ENCODE measurements at regions not wholly inside any gene's neighbourhood (a gene's known extent, or its start where the extent isn't known, plus 50 kb on each side); places are given as distances from the start of the nearest gene placed in this dataset.

DNA sequence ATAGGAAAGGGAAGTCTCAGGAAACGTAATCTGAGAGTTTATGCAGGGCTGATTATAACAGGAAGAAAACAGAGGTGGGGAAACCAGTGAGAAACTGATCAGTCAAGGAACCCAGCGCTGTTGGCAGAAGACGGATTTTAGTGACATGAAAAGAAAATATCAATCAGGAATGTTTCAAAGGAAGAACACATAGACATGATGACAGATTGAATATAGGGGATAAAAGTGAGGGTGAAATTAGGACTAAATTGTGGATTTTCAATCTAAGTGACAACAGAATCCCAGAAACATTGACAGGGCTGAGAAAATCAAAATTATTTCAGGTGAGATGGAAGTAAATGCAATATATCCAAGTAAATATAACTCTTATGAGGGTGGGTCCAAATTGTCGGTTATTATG lies 199.8 kb upstream of the CCDC150 start:
- no peak for DNase-seq (ENCODE audit: low read depth in 2 of 2)

DNA sequence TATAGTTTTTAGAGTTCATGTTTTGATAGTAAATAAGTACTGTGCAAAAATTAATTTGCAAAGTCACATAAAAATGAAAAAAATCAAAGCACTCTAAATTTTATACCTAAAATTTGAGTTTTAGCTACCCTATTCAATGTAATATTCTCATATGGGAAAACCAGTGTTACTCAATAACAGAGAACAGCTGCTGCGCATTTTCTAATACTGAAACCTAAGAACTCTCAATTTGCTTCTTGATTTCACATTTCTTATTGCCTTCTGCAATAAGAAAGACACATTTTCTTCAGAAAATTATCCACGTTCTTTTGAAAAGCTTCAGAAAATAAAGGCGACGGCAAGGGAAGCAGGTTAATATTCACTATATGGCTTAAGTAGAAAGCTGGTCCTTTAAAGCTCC lies 199.1 kb upstream of the CCDC150 start:
- DNase-seq (ENCODE audit: low read depth in 2 of 2) = no peak

DNA sequence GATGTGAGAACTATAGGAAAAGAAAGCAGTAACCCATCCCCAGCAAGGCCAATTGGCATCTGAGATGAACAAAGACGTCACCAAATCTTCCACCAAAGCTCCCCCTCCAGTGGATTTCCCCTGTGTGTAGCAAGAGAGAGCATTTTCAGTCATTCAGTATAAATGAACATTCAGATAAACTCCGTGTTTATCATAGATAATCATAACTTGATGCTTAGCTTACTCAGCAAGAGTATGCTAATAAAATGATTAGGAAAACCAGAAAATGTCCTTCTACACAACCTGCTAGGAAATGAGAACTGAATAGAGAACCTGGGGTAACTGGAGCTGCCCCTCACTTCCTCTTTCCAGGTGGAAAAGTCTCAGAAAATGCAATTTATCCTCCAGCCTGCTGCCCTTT lies 198.0 kb upstream of the CCDC150 start:
- no peak for DNase-seq (ENCODE audit: low read depth in 2 of 2)

DNA sequence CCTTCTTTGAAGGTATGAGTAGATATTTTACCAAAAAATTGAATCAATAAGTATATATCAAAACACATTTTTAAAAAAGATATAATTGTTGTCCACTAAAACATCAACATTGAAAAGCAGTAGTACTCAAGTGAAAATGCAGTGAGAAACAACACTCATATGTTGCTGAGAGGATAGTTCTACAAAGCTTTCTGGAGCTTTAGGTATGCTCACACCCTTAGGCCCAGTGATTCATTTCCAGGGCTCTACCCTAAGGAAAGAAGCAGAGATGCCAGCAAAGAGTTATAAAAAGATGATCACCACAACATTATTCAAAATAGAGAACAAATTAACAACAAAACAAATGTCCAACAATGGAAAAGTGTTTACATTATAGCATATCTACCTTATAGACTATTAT lies 197.3 kb upstream of the CCDC150 start:
- no peak for DNase-seq (ENCODE audit: low read depth in 2 of 2)

DNA sequence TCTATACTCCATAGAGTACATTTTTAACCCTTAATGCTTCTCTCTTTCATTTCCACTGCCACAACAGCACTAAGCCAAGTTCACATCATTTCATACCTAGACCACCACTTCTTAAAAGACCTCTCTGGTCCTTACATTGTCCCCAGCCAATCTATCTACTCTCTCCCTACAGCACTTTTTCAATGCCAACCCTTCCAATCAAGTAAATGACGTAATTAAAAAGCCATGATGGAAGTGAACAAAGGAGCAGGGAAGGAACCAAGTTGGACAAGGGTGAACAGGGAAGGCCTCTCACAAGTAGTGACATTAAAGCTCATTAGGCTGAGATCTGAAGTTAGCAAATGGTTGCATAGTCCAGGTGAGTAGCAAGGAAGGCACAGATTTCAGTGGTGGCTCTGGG lies 195.1 kb upstream of the CCDC150 start:
- no peak for DNase-seq (ENCODE audit: low read depth in 2 of 2)

DNA sequence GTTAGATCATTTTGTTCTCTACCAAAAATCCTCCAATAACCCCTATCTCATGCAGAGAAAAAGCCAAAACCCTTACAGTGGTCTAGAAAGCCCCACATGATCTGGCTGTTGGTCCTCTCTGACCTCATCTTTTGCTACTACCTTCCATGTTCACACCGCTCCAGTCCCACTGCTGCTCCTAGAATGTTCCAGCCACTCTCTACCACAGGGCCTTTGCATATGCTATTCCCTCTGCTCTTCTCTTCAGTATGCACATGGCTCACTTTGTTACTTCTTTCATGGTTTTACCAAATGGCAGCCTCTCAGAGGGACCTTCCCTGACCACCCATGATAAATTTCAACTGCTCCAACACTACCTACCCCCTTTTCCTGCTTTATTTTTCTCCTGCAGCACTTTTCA lies 193.5 kb upstream of the CCDC150 start:
- no peak for DNase-seq (ENCODE audit: low read depth in 2 of 2)

DNA sequence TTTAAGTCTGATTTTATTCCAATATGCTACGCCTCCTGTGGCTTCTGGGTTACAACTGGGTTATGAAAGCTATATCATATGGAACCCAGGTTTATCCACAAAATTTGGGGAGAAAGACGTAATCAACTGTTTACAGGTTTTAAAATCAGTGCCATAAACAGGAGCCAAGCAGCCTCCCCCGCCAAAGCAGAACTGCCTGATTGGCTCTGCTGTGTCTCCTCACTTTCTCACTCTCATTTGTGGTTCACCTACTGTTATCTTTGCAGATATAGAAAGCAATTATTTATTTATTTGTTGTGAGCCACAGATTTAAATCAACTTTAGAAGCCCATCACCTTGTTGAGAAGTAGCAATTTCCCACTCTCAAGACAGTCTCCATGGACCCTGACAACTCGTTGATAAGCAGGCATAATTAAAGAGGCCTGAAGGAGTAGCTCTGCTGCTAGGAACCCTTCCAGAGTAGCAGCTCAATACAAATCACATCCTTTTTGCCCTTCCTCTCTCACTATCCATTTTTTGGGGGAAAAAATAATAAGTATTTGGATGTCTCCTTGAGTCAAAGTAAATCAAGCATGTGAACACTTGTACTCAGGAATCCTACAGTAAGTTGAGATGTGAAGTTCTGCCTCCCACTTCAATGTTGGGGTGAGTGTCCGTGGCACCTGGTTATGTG lies 191.0 kb upstream of the CCDC150 start:
- no peak for DNase-seq (ENCODE audit: low read depth in 2 of 2)

DNA sequence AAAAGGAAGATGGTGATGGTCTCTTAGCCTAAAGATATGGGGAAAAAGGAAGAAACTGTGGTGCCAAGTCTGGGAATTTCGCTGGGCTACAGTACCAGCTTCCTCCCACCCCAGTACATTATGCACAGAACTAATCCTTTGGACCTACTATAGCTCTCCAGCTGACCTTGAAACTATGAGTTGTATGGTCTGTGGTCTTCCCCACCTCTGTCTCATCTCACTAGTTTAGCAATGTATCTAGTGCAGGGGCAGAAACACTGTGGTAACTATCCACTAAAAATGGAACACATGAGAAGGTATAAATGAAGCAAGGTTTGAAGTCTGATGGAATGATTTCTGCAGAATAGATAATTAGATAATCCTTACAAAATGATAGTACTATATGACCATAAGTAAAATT lies 190.4 kb upstream of the CCDC150 start:
- no peak for DNase-seq (ENCODE audit: low read depth in 2 of 2)

DNA sequence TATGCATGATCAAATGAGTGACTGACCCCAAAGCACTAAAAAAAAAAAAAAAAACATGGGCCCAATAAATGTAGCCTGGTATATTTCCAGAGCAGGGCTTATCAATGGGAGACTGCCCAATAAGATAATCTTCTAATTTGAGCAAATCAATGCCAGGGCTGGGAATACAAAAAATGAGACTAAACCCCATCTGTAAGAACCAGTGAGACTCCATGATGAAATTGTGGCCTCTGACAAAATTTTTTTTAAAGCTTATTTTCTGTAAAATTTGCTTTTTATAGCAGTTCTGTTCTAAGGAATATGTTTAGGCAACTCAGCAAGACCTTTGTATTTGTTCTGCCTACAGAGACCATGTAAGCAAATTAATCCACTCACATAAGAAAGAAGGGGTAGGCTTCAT lies 186.8 kb upstream of the CCDC150 start:
- no peak for DNase-seq (ENCODE audit: low read depth in 2 of 2)

DNA sequence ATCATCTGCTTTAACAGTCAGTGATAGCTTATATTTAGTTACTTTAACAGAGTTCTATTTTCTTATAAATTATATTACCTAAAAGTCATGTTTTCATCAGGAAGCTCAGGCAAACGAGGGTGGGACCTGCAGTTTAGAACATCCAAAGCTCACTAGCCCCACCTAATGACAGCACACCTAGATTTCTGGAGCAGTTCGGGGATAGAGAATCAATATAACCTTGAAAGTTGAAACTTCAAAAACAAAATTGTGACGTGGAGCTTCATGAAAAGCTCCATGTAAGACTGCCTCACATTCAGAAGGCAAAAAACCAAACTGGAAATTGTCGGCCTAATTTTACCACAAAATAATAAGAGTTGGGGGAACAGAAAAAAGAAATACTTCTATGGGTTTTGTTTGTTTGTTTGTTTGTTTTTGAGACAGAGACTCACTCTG lies 185.9 kb upstream of the CCDC150 start:
- DNase-seq (ENCODE audit: low read depth in 2 of 2) = peak in 1 of 2 donors; percentile 21

DNA sequence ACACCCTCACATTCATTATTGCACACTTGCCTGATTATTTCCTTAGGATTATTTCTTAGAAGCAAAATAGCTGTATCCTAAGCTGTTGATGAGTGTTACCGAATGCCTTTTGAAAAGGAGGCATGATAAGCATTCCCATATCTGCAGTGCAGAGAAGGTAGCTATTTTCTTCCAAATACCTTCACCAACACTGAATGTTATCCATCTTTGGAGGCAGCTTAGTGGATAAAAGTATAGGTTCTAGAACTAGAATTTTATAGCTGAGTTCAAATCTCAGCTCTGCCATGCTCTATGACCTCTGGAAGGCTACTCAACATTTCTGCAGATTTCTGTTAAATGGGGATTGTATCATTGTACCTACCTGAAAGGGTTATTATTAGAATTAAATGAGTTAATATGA lies 185.0 kb upstream of the CCDC150 start:
- no peak for DNase-seq (ENCODE audit: low read depth in 2 of 2)

DNA sequence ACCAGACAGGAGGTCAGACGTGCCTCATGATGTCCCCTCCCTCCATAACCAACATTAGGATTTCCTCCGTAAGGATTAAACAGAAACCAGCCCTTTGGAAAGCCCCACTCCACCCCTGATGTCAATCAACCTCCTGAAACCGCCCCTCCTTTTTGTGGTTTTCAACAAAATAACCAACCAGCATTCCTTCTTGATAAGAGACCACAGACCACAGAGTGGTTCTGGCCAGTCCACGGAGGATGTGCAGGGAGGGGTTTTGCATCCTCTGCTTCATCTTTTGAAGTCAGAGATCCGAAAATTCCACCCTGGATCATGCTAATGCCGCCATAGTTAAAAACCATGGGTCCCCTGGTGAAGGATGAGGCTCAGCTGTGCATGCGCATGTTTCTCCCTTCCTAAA lies 180.0 kb upstream of the CCDC150 start:
- DNase-seq (ENCODE audit: low read depth in 2 of 2) = no peak

DNA sequence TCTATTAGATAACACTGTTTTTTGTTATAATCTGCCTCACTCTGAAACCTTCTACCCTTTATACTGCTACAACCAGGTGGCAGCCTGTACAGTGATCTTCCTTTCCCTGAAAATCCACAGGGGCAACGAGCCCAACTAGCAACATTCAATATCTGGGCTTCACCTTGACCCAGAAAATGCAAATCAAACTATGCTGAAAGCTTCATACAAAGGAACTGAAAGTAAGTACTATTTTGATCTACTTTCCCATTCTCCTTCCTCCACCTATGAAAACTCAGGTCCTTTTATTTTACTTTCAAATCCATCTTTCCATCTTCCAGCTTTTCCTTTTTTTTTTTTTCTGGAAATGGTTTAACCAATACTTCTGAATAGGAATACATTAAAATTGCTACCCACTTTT lies 175.8 kb upstream of the CCDC150 start:
- DNase-seq (ENCODE audit: low read depth in 2 of 2) = no peak

DNA sequence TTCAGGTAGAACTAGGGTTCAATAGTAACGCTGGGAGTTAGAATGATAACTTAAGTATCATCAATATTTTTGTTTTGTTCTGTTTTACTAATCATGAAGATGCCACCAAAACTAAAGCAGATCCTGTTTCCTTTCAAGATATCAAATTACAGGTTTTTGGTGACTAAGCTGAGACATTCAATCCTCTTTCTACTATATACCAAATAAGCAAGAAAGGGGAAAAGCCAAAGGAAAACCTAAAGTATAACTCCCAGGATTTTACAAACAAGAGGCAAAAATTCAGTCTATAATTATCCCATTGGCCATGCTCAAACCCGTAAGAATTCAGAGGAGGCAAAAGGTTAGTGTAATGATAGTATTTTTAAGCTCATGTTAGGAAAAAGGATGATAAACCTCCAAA lies 175.2 kb upstream of the CCDC150 start:
- no peak for DNase-seq (ENCODE audit: low read depth in 2 of 2)

DNA sequence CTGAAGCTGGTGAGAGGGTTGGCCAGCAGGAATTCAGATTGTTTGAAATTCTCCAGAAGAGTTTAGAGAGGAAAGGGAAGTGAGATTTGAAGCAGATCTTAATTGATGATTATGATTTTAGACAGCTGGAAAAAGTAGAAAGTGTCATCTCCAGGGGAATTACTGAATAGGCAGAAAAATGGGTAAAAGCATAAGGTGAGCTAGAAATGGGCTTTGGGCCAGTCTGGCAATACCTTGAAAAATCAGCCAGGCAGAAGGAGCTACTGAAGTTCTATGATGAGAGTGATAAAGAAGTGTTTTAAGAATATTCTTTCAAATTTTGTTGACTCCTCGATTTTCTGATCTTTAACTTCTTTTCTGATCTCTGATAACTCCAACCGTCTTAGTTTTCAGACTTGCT lies 172.9 kb upstream of the CCDC150 start:
- no peak for DNase-seq (ENCODE audit: low read depth in 2 of 2)

DNA sequence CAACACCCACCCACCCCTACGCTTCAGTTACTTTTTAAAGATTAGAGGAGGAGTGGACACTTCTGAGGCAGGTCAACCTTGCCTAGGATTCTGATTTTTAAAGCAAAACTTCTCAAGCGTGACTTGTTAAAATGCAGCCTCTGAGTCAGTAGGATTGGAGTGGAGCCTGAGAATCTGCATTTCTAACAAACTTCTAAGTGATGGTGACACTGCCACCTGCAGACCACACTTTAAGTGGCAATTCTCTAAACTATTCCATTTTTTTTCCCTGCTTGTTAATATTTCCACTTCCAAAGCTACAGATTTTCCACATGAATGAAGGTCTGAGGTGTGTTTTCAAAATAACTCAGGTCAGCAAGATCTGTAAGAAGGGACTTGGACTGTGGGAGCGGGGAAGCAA lies 171.1 kb upstream of the CCDC150 start:
- DNase-seq (ENCODE audit: low read depth in 2 of 2) = no peak

DNA sequence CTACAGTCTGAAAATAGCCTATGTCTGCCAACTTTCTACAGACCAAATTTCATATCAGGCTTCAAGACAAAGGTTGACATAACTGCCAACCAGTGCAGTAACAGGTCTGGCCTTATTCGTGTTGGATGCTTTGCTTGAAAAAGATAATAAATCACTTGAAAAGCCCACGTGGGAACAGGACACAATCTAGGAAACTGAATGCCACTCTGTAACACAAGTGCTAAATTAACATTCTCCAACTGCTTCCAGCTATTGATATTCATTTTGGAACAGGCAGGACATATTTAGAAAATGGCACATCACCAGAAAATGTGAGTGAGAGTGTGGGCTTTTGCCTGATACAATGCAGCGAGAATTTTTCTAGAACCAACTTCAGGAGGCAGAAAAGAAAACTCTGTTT lies 165.9 kb upstream of the CCDC150 start:
- DNase-seq (ENCODE audit: low read depth in 2 of 2) = no peak

DNA sequence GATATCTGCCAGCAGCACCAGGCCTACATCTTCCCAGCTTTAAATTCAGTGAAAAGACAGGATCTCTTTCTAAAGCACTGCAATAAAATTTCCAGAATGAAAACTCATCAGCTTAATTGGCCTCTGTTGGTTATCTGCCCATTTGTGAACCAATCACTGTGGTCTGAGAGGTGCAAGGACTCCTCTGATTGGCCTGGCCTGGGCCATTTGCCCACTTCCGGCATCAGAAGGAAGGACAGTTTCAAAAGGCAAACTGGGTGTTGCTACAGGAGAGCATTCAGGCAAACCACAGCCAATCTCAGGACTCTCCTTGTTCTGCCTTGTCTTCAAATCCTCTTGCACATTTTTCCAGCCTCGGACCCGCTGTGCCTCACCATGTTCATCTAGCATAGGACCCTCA lies 163.9 kb upstream of the CCDC150 start:
- DNase-seq (ENCODE audit: low read depth in 2 of 2) = no peak

DNA sequence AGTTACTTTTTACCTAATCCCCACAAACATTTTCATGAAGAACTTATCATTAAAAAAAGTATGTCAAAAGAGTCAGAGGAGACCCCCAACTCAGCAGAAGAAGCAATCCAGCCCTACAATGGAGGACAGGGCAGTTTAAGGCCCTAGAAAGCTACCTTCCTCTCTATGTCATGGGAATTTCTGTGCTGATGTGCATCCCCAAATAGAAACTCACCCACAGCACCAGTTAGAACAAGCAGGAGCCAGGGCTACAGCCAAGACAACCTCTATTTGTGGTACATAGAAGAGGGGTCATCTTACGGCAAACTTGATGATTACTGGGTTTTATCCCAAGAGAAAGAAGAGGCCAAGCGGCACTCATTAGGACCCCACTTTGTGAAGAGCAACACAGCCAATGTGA lies 160.9 kb upstream of the CCDC150 start:
- no peak for DNase-seq (ENCODE audit: low read depth in 2 of 2)

DNA sequence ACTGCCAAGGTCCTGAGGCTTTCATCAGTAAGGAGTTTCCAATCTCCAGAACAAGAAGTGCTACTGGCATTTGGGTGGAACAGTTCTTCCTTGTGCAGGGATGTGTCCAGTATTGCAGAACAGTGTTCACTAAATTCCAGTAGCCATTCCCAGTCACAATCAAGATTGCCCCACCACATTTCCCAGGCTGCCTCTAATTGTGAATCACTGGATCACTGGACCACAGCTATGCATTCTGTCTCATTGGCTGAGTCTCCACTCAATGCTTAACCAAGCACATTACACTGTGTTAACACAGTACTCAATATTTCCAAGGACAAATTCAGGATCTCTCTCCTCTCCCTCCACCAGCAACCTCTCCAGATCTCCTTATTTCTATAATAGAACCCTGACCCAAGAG lies 160.2 kb upstream of the CCDC150 start:
- no peak for DNase-seq (ENCODE audit: low read depth in 2 of 2)

DNA sequence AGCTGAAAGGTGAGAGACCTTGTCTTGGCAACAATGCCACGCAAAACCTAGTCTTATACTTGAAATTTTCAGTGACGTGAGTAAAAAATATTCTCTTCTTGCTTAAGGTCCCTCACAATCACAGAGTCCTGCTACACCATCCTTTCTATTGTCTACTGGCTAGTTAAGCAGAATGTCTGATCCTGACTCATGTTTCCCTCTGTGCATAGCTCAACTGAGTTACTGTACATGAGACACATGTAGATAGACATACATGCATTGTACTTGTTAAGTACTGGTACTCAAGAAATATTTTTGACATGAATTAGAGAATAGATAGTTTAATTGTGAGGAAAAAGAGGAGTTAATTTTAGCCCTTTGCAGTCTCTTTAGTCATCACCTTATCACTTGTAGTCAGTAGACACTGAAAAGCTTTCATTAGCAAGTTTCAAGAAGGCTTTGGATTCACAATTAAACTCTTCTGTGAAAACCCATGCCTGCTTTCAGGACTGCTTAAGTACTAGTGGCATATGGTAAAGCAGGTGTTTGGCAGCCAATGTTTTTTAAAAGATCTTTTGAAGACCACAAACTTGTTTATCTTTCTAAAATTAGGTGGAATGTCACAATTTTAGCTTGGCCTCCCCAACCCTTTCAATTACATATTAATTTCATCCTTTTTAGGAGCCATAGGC lies 158.7 kb upstream of the CCDC150 start:
- DNase-seq (ENCODE audit: low read depth in 2 of 2) = no peak

DNA sequence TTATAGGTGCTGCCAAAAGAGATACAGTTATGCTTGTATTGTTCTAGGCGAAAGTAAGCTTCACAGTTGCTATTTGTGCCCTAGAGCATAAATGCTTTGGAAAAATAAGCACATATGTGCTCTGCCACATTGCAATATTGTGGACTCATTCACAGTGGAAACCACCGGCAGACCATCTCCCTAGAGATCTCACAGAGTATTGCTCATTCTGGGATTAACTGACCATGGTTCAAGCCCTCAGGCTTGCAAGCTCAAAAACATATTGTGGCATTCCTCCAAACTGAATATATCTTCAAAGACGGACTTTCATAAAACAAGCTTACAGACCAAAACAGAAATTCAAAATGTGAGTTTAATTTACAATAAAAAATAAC lies 158.2 kb upstream of the CCDC150 start:
- DNase-seq (ENCODE audit: low read depth in 2 of 2) = no peak

DNA sequence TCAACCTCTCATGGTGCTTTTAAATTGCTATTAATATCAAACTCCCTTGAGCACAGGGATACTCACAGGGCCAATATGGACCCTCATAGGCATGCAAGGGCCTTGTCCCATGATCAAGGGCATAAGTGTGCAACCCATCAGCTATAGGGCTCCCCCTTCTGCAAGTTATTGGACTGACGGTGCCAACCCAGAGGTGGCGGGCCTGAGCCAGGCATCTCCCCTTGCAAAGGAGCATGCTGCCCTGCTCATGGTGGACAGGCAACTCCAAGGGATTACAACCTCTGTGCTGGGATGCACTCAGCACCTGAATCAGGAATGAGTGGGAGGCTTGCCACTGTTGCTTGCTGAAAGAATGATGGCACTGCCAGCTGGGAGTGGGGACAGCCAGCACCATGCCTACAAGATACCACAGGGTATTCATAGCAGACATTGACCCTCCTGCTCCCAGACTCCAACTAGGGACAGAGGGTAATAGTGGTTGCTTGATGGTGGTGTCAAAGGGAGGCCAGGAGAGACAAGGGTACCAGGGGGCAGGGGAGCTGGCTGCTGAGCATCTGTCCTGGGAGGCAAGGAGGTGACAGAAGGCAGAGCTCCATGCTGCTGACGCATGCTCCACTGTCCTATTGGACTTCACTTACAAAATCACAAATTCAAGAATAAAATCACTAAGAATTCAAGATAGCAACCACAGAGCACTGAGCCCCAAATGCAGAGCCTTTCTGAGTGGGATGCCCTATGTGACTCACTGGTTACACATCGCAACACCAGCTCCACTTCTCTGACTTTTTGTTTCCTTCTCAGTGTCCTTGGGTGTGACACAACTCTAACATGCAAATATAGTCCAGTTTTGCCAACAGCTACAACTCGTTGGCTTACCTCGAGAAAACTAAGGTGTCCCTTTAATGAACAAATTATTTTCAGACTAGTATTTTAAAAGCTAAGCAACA lies 157.1 kb upstream of the CCDC150 start:
- DNase-seq (ENCODE audit: low read depth in 2 of 2) = peak in 1 of 2 donors; percentile 4
